Right atrium auricular region (tissue), 2 donors: ENCODE measurements at regions not wholly inside any gene's neighbourhood (a gene's known extent, or its start where the extent isn't known, plus 50 kb on each side); places are given as distances from the start of the nearest gene placed in this dataset.

Experiments
- DNase-seq: peaks from one replicate; pipeline ENCODE4 v3.0.0-alpha.2; 2019; ENCODE audit warnings: low spot score
- H3K27ac ChIP-seq, 2 donors: fragments of 200-600 bp; sonication (generic); 1 replicate in 1 of 2; 2 replicates in 1 of 2; pipeline ENCODE4 v1.5.1; 2016 to 2019
- H3K27me3 ChIP-seq, 2 donors: fragments of 200-600 bp; sonication (generic); one replicate each; pipeline versions ENCODE4 v1.5.1 to v1.6.0; 2017 to 2019
- H3K36me3 ChIP-seq: fragments of 200-600 bp; sonication (generic); one replicate; pipeline ENCODE4 v1.5.1; 2016
- H3K4me1 ChIP-seq, 2 donors: fragments of 200-600 bp; sonication (generic); one replicate each; pipeline versions ENCODE4 v1.5.1 to v1.6.0; 2017 to 2019
- H3K4me3 ChIP-seq, 2 donors: fragments of 200-600 bp; sonication (generic); 1 replicate in 1 of 2; 2 replicates in 1 of 2; pipeline ENCODE4 v1.5.1; 2017 to 2019; ENCODE audit warnings: mild to moderate bottlenecking in 1 of 2, moderate library complexity in 1 of 2
- H3K9me3 ChIP-seq, 2 donors: fragments of 200-600 bp; sonication (generic); one replicate each; pipeline ENCODE4 v1.5.1; 2019
- CTCF ChIP-seq, 2 donors: fragments of 200-600 bp; sonication (generic); IDR thresholded peaks; one replicate each; pipeline ENCODE4 v1.5.1; 2019; ENCODE audit warnings: antibody characterized with exemption in 2 of 2

DNA sequence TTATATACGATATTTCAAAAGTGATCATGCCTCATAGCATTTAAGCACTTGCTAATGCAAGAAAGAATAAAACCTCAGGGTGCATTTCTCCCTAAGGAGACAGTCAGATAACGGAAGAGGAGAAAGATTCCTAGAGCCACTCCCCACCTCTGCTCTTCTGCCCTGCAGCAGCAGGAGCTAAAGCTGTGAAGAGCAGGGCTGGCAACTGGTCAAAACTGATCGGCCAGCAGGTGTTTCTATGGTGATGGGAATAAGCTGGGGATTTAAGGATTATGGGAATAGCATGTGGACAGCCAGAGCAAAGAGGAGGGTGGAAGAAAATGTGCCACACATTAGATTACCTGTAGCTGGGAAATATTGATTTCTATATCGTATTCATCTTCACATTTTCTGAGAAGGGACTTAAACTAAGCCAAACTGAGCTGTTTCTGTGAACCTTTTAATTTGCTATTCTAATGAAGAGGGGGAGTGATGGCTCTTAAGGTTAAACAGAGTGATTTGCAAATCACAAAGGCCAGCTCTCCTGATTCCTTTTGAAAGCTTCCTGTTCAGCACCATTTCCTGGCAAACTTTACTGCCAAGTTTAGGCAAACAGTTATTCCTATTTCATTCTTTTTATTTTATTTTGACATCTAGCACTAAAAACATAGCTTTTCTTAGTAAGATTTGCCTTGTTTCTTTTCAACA is 268.9 kb upstream of the PFKP start:
- no peak for TF ChIP-seq CTCF (IDR thresholded peaks at IDR 0.05)
- Histone ChIP-seq H3K4me1 (no peaks in the 10 kb centered on the region), H3K4me3 (no peak overlapping the region), H3K9me3 (peaks cover 0 to 22% of the 10 kb centered on the region in 2 donors), H3K27ac (no peak overlapping the region), H3K36me3 (no peaks in the 10 kb centered on the region), H3K27me3 (no peaks in the 10 kb centered on the region)
- no peak for DNase-seq

GRCh38 chr10:2791774-2792443 is 275.4 kb upstream of the PFKP start:
- no peak for DNase-seq
- Histone ChIP-seq H3K36me3 (no peaks in the 10 kb centered on the region), H3K4me3 (no peak overlapping the region), H3K9me3 (peaks cover 0 to 22% of the 10 kb centered on the region in 2 donors), H3K27ac (no peak overlapping the region), H3K27me3 (no peaks in the 10 kb centered on the region), H3K4me1 (no peaks in the 10 kb centered on the region)
- no peak for TF ChIP-seq CTCF (IDR thresholded peaks at IDR 0.05)

DNA sequence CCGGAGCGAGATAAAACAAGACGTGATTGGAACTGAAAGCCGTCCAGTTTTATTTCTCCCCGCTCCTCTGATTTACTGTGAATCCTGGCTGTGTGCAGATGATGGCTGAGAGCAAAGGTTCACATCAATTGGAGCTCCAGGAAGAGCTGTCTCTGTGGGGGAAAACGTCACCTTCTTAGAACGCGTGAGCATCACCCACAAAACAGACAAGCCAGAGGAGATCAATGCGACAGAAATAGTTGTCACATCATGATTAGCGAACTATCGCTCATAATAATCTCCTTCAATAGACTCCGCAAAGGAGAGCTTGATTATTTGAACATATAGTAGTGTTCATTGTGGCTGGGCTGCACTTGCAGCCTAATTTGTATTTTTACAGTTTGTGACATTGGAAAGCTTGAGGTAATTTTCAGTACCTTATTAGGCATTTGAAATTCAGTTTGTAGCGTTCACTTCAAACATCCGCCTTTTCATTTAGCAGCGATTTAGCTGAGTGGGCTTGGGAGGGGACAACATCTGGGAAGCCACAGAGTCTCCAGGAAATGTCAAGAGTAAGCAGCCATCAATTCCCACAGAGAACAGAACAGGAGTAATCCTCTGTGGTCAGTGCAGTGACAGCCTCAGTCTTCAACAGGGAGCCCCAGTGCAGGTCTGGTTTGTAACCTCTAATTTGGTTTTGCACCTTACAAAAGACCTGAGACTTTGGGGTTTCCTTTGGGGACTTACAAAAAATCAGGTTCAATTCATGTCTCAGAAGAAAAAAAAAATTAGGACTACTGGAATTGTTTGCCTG is 276.8 kb upstream of the PFKP start:
- no peak for DNase-seq
- H3K4me3 ChIP-seq: no peak overlapping the region

GRCh38 chr10:2786251-2786650 is 281.1 kb upstream of the PFKP start:
- TF ChIP-seq CTCF (IDR thresholded peaks at IDR 0.05): no peak
- Histone ChIP-seq H3K9me3 (no peaks in the 10 kb centered on the region), H3K27ac (no peak overlapping the region), H3K4me3 (no peak overlapping the region), H3K27me3 (no peaks in the 10 kb centered on the region), H3K4me1 (no peaks in the 10 kb centered on the region), H3K36me3 (no peaks in the 10 kb centered on the region)
- DNase-seq: no peak

More for the DNA sequence above, 276.8 kb upstream of the PFKP start:
- peaks cover 0 to 11% of the 10 kb centered on the region in 2 donors for H3K9me3 ChIP-seq
- no peaks in the 10 kb centered on the region for H3K36me3 ChIP-seq
- H3K27me3 ChIP-seq: no peaks in the 10 kb centered on the region
- no peak overlapping the region for H3K27ac ChIP-seq
- no peaks in the 10 kb centered on the region for H3K4me1 ChIP-seq
- no peak for TF ChIP-seq CTCF (IDR thresholded peaks at IDR 0.05)

DNA sequence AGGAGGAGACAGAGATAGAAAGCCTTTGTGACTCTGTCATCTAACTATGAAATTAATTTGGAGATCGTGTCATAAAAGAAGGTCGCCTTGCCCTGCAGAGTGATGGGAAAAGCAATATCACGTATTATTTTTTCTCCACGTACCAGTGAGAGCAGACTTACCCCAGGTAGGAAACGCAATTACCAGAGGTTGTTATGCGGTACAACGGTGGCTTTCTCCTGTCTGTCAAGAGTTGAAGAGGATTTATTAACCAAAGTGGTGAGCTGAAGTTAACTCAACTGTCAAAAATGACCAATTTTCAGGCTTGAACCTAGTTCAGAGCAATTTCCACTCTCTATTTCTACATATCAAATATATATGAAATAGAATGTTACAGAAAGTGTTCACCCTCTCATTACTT is 282.6 kb upstream of the PFKP start:
- Histone ChIP-seq H3K9me3 (no peaks in the 10 kb centered on the region), H3K4me1 (no peaks in the 10 kb centered on the region), H3K27me3 (no peaks in the 10 kb centered on the region), H3K27ac (no peak overlapping the region), H3K36me3 (no peaks in the 10 kb centered on the region), H3K4me3 (no peak overlapping the region)
- no peak for TF ChIP-seq CTCF (IDR thresholded peaks at IDR 0.05)
- DNase-seq: no peak
